ENCODE measurements at regions not wholly inside any gene's neighbourhood (a gene's known extent, or its start where the extent isn't known, plus 50 kb on each side); places are given as distances from the start of the nearest gene placed in this dataset.
"Not testable (repeated sequence)": the region's sequence is repeated elsewhere in the genome, so short reads cannot be mapped to it uniquely, and the experiment has no call there.

DNA sequence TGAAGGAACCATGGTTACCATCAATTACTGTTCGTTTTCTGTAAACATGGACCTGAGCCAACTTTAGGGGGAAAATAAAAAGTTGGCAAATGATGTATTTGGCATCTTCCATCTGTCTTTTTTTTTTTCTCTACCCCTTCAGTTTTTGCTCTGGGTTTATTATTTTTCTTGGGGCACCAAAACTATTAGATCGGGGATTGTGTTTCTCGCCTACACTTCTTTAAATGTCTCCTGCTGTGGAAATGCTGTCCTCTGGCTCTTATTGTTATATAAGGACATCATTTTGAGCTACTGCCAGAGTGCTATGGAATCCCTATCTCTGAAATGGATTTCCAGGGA lies 234.0 kb upstream of the SLIT2 start:
- TF ChIP-seq, protein P1, sequence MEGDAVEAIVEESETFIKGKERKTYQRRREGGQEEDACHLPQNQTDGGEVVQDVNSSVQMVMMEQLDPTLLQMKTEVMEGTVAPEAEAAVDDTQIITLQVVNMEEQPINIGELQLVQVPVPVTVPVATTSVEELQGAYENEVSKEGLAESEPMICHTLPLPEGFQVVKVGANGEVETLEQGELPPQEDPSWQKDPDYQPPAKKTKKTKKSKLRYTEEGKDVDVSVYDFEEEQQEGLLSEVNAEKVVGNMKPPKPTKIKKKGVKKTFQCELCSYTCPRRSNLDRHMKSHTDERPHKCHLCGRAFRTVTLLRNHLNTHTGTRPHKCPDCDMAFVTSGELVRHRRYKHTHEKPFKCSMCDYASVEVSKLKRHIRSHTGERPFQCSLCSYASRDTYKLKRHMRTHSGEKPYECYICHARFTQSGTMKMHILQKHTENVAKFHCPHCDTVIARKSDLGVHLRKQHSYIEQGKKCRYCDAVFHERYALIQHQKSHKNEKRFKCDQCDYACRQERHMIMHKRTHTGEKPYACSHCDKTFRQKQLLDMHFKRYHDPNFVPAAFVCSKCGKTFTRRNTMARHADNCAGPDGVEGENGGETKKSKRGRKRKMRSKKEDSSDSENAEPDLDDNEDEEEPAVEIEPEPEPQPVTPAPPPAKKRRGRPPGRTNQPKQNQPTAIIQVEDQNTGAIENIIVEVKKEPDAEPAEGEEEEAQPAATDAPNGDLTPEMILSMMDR (IDR thresholded peaks at IDR 0.05; ENCODE audit: insufficient read depth, missing control alignments), result no peak
- DNase-seq (ENCODE audit: insufficient read length, low spot score) (no peak), FAIRE-seq (no peak)

GRCh38 chr4:20017070-20017776 lies 234.5 kb upstream of the SLIT2 start:
- TF ChIP-seq, protein P1 (IDR thresholded peaks at IDR 0.05; ENCODE audit: insufficient read depth, missing control alignments), result no peak
- DNase-seq (ENCODE audit: insufficient read length, low spot score) (no peak), FAIRE-seq (no peak)

GRCh38 chr4:20015636-20016224 lies 236.0 kb upstream of the SLIT2 start:
- FAIRE-seq (no peak), DNase-seq (ENCODE audit: insufficient read length, low spot score) (no peak)
- TF ChIP-seq, protein P1 (IDR thresholded peaks at IDR 0.05; ENCODE audit: insufficient read depth, missing control alignments), result no peak

DNA sequence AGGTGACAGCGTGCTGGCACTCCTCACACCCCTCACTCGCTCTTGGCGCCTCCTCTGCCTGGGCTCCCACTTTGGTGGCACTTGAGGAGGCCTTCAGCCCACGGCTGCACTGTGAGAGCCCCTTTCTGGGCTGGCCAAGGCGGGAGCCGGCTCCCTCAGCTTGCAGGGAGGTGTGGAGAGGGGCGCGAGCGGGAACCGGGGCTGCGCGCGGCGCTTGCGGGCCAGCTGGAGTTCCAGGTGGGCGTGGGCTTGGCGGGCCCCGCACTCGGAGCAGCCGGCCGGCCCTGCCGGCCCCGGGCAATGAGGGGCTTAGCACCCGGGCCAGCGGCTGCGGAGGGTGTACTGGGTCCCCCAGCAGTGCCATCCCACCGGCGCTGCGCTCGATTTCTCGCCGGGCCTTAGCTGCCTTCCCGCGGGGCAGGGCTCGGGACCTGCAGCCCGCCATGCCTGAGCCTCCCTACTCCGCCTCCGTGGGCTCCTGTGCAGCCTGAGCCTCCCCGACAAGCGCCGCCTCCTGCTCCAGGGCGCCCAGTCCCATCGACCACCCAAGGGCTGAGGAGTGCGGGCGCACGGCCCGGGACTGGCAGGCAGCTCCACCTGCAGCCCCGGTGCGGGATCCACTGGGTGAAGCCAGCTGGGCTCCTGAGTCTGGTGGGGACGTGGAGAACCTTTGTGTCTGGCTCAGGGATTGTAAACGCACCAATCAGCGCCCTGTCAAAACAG lies 247.7 kb upstream of the SLIT2 start:
- DNase-seq (ENCODE audit: insufficient read length, low spot score); FAIRE-seq: not testable (repeated sequence)

- FAIRE-seq (no peak), DNase-seq (ENCODE audit: insufficient read length, low spot score) (no peak)
- TF ChIP-seq, protein P1 (IDR thresholded peaks at IDR 0.05; ENCODE audit: insufficient read depth, missing control alignments), result no peak
Measured at GRCh38 chr4:19999775-20000414, 251.8 kb upstream of the SLIT2 start.

DNA sequence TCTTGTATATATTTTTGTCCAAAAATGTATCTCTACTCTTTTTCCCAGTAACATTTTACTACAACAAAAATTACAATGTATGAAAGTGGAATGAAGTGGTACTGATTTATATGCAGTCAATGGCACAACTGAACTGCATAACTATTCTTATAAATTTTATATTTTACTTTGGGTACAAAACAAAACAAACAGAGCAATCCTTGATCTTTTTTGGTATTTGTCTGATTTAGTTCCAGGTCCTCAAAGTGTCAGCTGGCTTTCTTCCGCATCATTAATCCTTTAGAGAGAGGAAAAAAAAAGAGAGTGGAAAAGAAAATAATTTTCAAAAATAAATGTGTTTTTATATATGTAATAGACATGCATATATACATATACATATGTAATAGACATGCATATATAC lies 252.4 kb upstream of the SLIT2 start:
- TF ChIP-seq, protein P1 (IDR thresholded peaks at IDR 0.05; ENCODE audit: insufficient read depth, missing control alignments), result no peak
- FAIRE-seq (no peak), DNase-seq (ENCODE audit: insufficient read length, low spot score) (no peak)

DNA sequence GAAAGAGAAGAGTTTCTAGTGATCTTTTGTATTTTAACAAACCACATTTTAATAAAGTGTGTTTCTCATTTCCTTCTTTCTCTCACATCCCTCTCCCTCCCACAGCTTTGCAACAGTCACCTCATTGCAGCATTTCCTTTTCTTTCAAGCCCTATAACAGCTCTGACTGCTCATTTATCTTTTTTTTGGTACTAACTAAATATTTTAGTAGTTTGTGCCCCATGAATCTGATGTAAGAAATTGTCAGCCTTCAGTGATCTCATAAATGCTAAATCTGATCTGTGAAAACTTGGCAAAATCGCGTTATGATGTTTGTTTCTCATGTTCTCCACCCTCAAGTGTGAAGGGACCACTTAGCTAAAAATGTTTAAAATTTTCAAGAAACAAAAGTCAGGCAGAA lies 258.5 kb upstream of the SLIT2 start:
- DNase-seq (ENCODE audit: insufficient read length, low spot score) (no peak), FAIRE-seq (no peak)
- TF ChIP-seq, protein P1 (IDR thresholded peaks at IDR 0.05; ENCODE audit: insufficient read depth, missing control alignments), result no peak
